ENCODE measurements at regions not wholly inside any gene's neighbourhood (a gene's known extent, or its start where the extent isn't known, plus 50 kb on each side); places are given as distances from the start of the nearest gene placed in this dataset.
"Not testable (repeated sequence)": the region's sequence is repeated elsewhere in the genome, so short reads cannot be mapped to it uniquely, and the experiment has no call there.

DNA sequence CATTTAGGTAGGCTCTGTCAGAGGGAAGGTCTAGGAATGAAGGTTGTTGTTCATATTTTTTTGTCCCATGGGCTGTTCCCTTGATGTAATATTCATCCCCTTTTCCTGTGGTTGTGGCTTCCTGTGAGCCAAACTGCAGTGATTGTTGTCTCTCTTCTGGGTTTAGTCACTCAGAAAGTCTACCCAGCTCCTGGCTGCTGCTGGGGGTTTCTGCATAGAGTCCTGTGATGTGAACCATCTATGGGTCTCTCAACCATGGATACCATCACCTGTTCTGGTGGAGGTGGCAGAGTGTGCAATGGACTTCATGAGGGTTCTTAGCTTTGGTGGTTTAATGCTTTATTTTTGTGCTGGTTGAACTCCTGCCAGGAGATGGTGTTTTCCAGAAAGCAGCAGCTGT lies 122.8 kb downstream of the ZC4H2 start:
- DNase-seq (ENCODE audit: low read depth), result no peak

DNA sequence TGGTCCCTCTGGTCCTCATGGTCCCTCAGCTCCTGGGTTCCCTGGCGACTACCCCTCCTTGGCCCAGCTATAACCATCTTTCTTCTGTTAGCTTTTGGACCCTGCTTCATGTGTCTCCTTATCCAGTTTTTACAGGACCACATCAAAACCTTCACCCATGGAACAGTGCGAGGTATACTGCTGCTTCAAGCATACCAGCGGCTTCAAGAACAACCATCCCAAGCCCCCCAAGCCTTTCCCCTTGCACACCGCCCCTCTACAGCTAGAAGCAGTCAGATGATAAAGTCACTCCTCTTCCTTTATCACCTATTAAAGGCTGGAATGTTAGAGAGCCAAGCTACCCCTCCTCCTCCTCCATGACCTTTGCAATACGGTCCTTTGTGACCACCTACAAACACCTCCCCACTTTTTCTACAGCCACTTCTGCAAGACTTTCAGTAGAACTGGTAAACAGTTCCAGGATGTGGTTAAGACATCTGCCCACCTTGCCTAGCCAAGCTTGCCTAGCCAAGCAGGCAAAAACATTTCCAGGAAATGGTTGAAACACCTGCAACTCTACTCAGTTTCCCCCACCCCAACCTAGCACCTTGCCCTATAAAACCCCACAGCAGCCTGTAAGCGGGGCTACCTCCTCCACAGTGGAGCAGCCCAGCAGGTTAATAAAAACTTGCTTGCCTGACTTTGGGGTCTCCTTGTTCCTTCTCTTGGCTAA lies 125.7 kb downstream of the ZC4H2 start:
- no peak for DNase-seq (ENCODE audit: low read depth)

DNA sequence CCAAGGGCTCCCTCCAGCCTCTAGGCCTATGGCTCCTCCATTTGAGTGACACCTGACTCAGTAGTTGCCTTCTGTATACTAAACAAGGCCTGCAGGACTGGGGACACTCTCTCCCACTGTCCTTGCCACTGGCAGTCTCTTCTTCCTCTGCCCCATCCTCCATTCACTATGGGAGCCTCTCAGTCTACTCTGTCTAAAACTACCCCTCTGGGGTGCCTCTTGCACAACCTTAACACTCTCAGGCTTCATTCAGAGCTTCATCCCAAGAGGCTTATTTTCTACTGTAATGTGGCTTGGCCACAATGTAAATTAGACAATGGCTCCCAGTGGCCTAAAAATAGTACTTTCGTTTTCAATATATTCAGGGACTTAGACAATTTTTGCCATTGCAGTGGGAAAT lies 133.0 kb downstream of the ZC4H2 start:
- no peak for DNase-seq (ENCODE audit: low read depth)

DNA sequence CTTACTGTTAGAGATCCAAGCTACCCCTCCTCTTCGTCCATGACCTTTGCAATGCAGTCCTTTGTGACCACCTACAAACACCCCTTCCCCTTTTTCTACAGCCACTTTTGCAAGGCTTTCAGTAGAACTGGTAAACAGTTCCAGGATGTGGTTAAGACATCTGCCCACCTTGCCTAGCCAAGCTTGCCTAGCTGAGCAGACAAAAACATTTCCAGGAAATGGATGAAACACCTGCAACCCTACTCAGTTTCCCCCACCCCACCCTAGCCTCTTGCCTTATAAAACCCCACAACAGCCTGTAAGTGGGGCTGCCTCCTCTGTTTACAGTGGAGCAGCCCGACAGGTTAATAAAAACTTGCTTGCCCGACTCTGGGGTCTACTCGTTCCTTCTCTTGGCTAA lies 133.8 kb downstream of the ZC4H2 start:
- DNase-seq (ENCODE audit: low read depth), result peak; percentile 0

- DNase-seq (ENCODE audit: low read depth), result no peak
These were observed 170.6 kb downstream of the ZC4H2 start for GRCh38 chrX:64805683-64806082.

GRCh38 chrX:64792598-64793337 lies 183.5 kb downstream of the ZC4H2 start:
- DNase-seq (ENCODE audit: low read depth), result no peak

GRCh38 chrX:64782923-64783322 lies 193.3 kb downstream of the ZC4H2 start:
- no peak for DNase-seq (ENCODE audit: low read depth)

DNA sequence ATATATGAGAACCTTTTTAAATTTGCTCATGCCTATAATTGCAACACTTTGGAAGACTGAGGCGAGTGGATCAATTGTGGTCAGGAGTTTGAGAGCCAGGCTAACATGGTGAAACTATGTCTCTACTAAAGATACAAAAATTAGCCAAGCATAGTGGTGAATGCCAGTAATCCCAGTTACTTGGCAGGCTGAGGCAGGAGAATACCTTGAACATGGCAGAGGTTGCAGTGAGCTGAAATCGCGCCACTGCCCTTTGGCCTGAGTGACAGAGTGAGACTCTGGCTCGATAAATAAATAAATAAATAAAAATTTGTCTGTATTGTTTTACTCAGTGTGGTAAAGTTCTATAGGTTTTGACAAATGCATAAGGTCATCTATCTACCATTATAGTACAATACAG lies 218.2 kb downstream of the ZC4H2 start:
- no peak for DNase-seq (ENCODE audit: low read depth)

DNA sequence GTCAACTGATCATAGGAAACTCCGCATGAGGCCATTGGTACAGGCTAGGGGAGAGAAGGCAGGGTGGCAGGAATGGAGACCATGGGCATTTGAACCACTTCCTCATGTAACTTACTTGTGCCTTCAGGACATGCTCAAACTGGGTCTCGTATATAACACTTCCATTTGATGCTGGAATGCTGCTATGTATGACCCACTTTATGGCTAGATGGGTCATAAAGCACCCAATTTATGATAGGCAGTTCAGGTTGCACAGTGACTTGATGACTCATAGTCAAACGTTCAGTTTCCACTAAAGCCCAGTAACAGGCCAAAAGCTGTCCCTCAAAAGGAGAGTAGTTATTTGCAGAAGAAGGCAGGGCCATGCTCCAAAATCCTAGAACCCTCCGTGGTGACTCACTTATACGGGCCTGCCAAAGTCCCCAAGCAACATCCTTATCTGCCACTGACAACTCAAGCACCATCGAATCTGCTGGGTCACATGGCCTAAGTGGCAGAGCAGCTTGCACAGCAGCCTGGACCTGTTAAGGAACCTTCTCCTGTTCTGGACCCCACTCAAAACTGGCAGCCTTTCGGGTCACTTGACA lies 236.4 kb downstream of the ZC4H2 start:
- DNase-seq (ENCODE audit: low read depth), result no peak

DNA sequence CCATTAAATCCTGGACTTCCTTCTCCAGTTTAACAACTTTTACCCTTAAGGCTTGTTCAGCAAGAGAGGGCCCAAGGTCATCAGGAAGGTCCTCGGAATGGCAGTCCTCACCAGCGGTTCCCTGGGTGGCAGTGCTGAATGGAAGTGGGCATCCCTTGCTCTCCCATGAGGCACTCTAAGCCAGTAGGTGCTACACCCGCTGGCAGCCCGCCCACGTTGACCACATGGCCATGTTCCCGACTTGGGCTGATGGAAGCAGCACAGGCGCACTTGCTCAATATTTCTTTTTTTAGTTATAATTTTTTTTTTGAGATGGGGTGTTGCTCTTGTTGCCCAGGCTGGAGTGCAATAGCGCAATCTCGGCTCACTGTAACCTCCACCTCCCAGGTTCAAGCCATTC lies 277.9 kb downstream of the ZC4H2 start:
- DNase-seq (ENCODE audit: low read depth), result no peak

- DNase-seq (ENCODE audit: low read depth), result not testable (repeated sequence)
These were observed 280.9 kb downstream of the ZC4H2 start for GRCh38 chrX:64695372-64695771.

GRCh38 chrX:64662876-64663275 lies 267.6 kb upstream of the MTMR8 start:
- no peak for DNase-seq (ENCODE audit: low read depth)

DNA sequence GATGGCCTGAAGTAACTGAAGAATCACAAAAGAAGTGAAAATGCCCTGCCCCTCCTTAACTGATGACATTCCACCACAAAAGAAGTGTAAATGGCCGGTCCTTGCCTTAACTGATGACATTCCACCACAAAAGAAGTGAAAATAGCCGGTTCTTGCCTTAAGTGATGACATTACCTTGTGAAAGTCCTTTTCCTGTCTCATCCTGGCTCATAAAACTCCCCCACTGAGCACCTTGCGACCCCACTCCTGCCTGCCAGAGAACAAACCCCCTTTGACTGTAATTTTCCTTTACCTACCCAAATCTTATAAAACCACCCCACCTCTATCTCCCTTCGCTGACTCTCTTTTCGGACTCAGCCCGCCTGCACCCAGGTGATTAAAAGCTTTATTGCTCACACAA lies 262.0 kb upstream of the MTMR8 start:
- DNase-seq (ENCODE audit: low read depth), result not testable (repeated sequence)

GRCh38 chrX:64642482-64642881 lies 247.2 kb upstream of the MTMR8 start:
- DNase-seq (ENCODE audit: low read depth), result no peak

Data from activated T-helper 9 cell treated with anti-CD3 and anti-CD28 coated beads, Interleukin-2, amount 50 U/mL, for 16 hours (primary cell).